SK-N-SH treated with all-trans-retinoic acid at 6 μM for 48 hours (cell line): ENCODE measurements at regions not wholly inside any gene's neighbourhood (a gene's known extent, or its start where the extent isn't known, plus 50 kb on each side); places are given as distances from the start of the nearest gene placed in this dataset.

Experiments
- ATAC-seq: fragments of 200-7000 bp; cut with Tn5 transposase; 3 replicates; pipeline ENCODE4 v1.9.1; 2020; ENCODE audit warnings: mild to moderate bottlenecking, moderate library complexity
- ARNTL ChIP-seq: fragments of 450-650 bp; formaldehyde crosslinking; IDR thresholded peaks from 2 replicates; pipeline ENCODE4 v1.5.0; 2020; ENCODE audit warnings: low read depth, mild to moderate bottlenecking, moderate library complexity, borderline replicate concordance
- BACH2 ChIP-seq: fragments of 250-450 bp; sonication (Bioruptor Pico); IDR thresholded peaks from 2 replicates; pipeline ENCODE4 v1.9.0; 2021; ENCODE audit warnings: mild to moderate bottlenecking, borderline replicate concordance
- CREB5 ChIP-seq: fragments of 250-450 bp; sonication (Bioruptor Pico); IDR thresholded peaks from 2 replicates; pipeline ENCODE4 v1.5.1; 2020; ENCODE audit warnings: low read depth, mild to moderate bottlenecking, moderate library complexity
- CSDC2 ChIP-seq: fragments of 250-450 bp; sonication (Bioruptor Pico); IDR thresholded peaks from 2 replicates; pipeline ENCODE4 v1.5.0; 2020; ENCODE audit warnings: mild to moderate bottlenecking, moderate library complexity
- CSRNP3 ChIP-seq: fragments of 250-450 bp; sonication (Bioruptor Pico); IDR thresholded peaks from 2 replicates; pipeline ENCODE4 v1.5.1; 2021; ENCODE audit warnings: mild to moderate bottlenecking, moderate library complexity
- ESRRG ChIP-seq: fragments of 250-450 bp; sonication (Bioruptor Pico); IDR thresholded peaks from 2 replicates; pipeline ENCODE4 v1.6.1; 2021; ENCODE audit warnings: mild to moderate bottlenecking
- GLIS3 ChIP-seq: fragments of 250-450 bp; sonication (Bioruptor Pico); IDR thresholded peaks from 2 replicates; pipeline ENCODE4 v1.5.0; 2020; ENCODE audit warnings: mild to moderate bottlenecking, moderate library complexity
- ISL1 ChIP-seq: fragments of 250-450 bp; sonication (Bioruptor Pico); IDR thresholded peaks from 2 replicates; pipeline ENCODE4 v2.1.2; 2022; ENCODE audit warnings: mild to moderate bottlenecking, moderate library complexity
- OSR1 ChIP-seq: fragments of 250-450 bp; sonication (Bioruptor Pico); IDR thresholded peaks from 2 replicates; pipeline ENCODE4 v1.8.0; 2022; ENCODE audit warnings: moderate library complexity, mild to moderate bottlenecking, inconsistent platforms
- PATZ1 ChIP-seq: fragments of 250-450 bp; sonication (Bioruptor Pico); IDR thresholded peaks from 2 replicates; pipeline ENCODE4 v1.8.0; 2020; ENCODE audit warnings: mild to moderate bottlenecking, moderate library complexity, borderline replicate concordance
- POU6F1 ChIP-seq: fragments of 250-450 bp; sonication (Bioruptor Pico); IDR thresholded peaks from 2 replicates; pipeline ENCODE4 v1.8.0; 2021; ENCODE audit warnings: low read depth, mild to moderate bottlenecking, moderate library complexity, borderline replicate concordance
- PPARA ChIP-seq: fragments of 250-450 bp; sonication (Bioruptor Pico); IDR thresholded peaks from 2 replicates; pipeline ENCODE4 v1.5.0; 2020; ENCODE audit warnings: mild to moderate bottlenecking, borderline replicate concordance
- RARB ChIP-seq: fragments of 250-450 bp; sonication (Bioruptor Pico); IDR thresholded peaks from 2 replicates; pipeline ENCODE4 v1.8.0; 2021; ENCODE audit warnings: mild to moderate bottlenecking, moderate library complexity
- TCF4 ChIP-seq: fragments of 250-450 bp; sonication (Bioruptor Pico); IDR thresholded peaks from 2 replicates; pipeline ENCODE4 v1.8.0; 2021; ENCODE audit warnings: mild to moderate bottlenecking, moderate library complexity, borderline replicate concordance
- TOX ChIP-seq: fragments of 250-450 bp; sonication (Bioruptor Pico); IDR thresholded peaks from 2 replicates; pipeline ENCODE4 v1.8.0; 2021; ENCODE audit warnings: mild to moderate bottlenecking, moderate library complexity, borderline replicate concordance
- TSHZ2 ChIP-seq: fragments of 250-450 bp; sonication (Bioruptor Pico); IDR thresholded peaks from 2 replicates; pipeline ENCODE4 v1.5.0; 2020; ENCODE audit warnings: mild to moderate bottlenecking, moderate library complexity
- ZC3H10 ChIP-seq: fragments of 250-450 bp; sonication (Bioruptor Pico); IDR thresholded peaks from 2 replicates; pipeline ENCODE4 v1.5.1; 2021; ENCODE audit warnings: mild to moderate bottlenecking, moderate library complexity
- ZFP3 ChIP-seq: fragments of 250-450 bp; sonication (Bioruptor Pico); IDR thresholded peaks from 2 replicates; pipeline ENCODE4 v1.5.0; 2020; ENCODE audit warnings: mild to moderate bottlenecking, moderate library complexity
- ZFP30 ChIP-seq: fragments of 450-650 bp; formaldehyde crosslinking; IDR thresholded peaks from 2 replicates; pipeline ENCODE4 v1.5.0; 2022; ENCODE audit warnings: mild to moderate bottlenecking, moderate library complexity
- ZNF565 ChIP-seq: fragments of 450-650 bp; formaldehyde crosslinking; conservative IDR thresholded peaks from 2 replicates; pipeline ENCODE4 v1.5.0; 2020; ENCODE audit warnings: low read depth, mild to moderate bottlenecking, moderate library complexity
- ZNF70 ChIP-seq: fragments of 450-650 bp; formaldehyde crosslinking; IDR thresholded peaks from 2 replicates; pipeline ENCODE4 v1.5.0; 2020; ENCODE audit warnings: mild to moderate bottlenecking, moderate library complexity
- ZNF8 ChIP-seq: fragments of 450-650 bp; formaldehyde crosslinking; IDR thresholded peaks from 2 replicates; pipeline ENCODE4 v1.5.0; 2020; ENCODE audit warnings: mild to moderate bottlenecking, moderate library complexity

- no peak for TF ChIP-seq BACH2 (CRISPR knock-in tag)
- no peak for TF ChIP-seq OSR1 (CRISPR knock-in tag)
- TF ChIP-seq, all 23 proteins: peak for 0
- no peak for ATAC-seq
Observed at GRCh38 chr7:67856046-67856445, 859.4 kb downstream of the TYW1 start.

GRCh38 chr7:67857698-67858097 lies 861.1 kb downstream of the TYW1 start:
- TF ChIP-seq TCF4: no peak
- TF ChIP-seq PATZ1 (CRISPR knock-in tag): no peak
- TF ChIP-seq ZFP3: no peak

GRCh38 chr7:67858931-67859330 lies 862.3 kb downstream of the TYW1 start:
- no peak for ATAC-seq
- no peak for TF ChIP-seq ESRRG
- TF ChIP-seq ZFP30 (CRISPR knock-in tag): no peak
- no peak for TF ChIP-seq ZNF565
- no peak for TF ChIP-seq RARB (CRISPR knock-in tag)
- TF ChIP-seq ARNTL (CRISPR knock-in tag): no peak
- no peak for TF ChIP-seq POU6F1 (CRISPR knock-in tag)
- no peak for TF ChIP-seq TCF4
- no peak for TF ChIP-seq GLIS3 (CRISPR knock-in tag)
- no peak for TF ChIP-seq CSDC2 (CRISPR knock-in tag)
- TF ChIP-seq PPARA (CRISPR knock-in tag): no peak
- no peak for TF ChIP-seq CREB5 (CRISPR knock-in tag)
- no peak for TF ChIP-seq PATZ1 (CRISPR knock-in tag)
- TF ChIP-seq ZC3H10 (CRISPR knock-in tag): no peak
- no peak for TF ChIP-seq ISL1
- TF ChIP-seq ZNF8 (CRISPR knock-in tag): no peak
- no peak for TF ChIP-seq CSRNP3 (CRISPR knock-in tag)
- no peak for TF ChIP-seq ZNF70 (CRISPR knock-in tag)
- TF ChIP-seq TSHZ2: no peak
- no peak for TF ChIP-seq TOX
- TF ChIP-seq OSR1 (CRISPR knock-in tag): no peak
- TF ChIP-seq, all 23 proteins: peak for 0

More at GRCh38 chr7:67857698-67858097, 861.1 kb downstream of the TYW1 start:
- ATAC-seq: no peak
